Nephron progenitor cell (in vitro differentiated cells): ENCODE measurements at regions not wholly inside any gene's neighbourhood (a gene's known extent, or its start where the extent isn't known, plus 50 kb on each side); places are given as distances from the start of the nearest gene placed in this dataset.
"Not testable (repeated sequence)": the region's sequence is repeated elsewhere in the genome, so short reads cannot be mapped to it uniquely, and the experiment has no call there.

Experiments
- DNase-seq: peaks from one replicate; pipeline ENCODE4 v3.0.0; 2021
- H3K27ac Mint-ChIP-seq: 2 replicates; pipeline ENCODE4 v1.8.0; 2021; ENCODE audit warnings: mild to moderate bottlenecking, moderate library complexity, mixed read lengths
- H3K27me3 Mint-ChIP-seq: 2 replicates; pipeline ENCODE4 v1.8.0; 2021; ENCODE audit warnings: mild to moderate bottlenecking, low read depth, mixed read lengths; ENCODE audit not compliant: poor library complexity
- H3K36me3 Mint-ChIP-seq: 2 replicates; pipeline ENCODE4 v1.8.0; 2021; ENCODE audit warnings: low read depth, mixed read lengths
- H3K4me1 Mint-ChIP-seq: 2 replicates; pipeline ENCODE4 v1.8.0; 2021; ENCODE audit warnings: mixed read lengths
- H3K4me3 Mint-ChIP-seq: 2 replicates; pipeline ENCODE4 v1.8.0; 2021; ENCODE audit warnings: mild to moderate bottlenecking, moderate library complexity, mixed read lengths
- H3K9me3 Mint-ChIP-seq: 2 replicates; pipeline ENCODE4 v1.8.0; 2021; ENCODE audit warnings: mild to moderate bottlenecking, moderate library complexity, mixed read lengths
- CTCF ChIP-seq: fragments of 200-600 bp; sonication (generic); IDR thresholded peaks from 2 replicates; pipeline ENCODE4 v1.5.0; 2021; ENCODE audit warnings: antibody characterized with exemption

- no peak for TF ChIP-seq CTCF
- peaks cover 100% of the 10 kb centered on the region for H3K9me3 Mint-ChIP-seq
- no peaks in the 10 kb centered on the region for H3K4me1 Mint-ChIP-seq
- H3K4me3 Mint-ChIP-seq: no peak overlapping the region
- DNase-seq: no peak
- peaks cover 2% of the 10 kb centered on the region for H3K36me3 Mint-ChIP-seq
- H3K27ac Mint-ChIP-seq: no peak overlapping the region
- H3K27me3 Mint-ChIP-seq: no peaks in the 10 kb centered on the region
Observed at GRCh38 chr7:57225666-57226065, 93.4 kb upstream of the ZNF479 start.

- not testable (repeated sequence) for H3K4me1 Mint-ChIP-seq, H3K4me3 Mint-ChIP-seq, DNase-seq, H3K27me3 Mint-ChIP-seq, H3K27ac Mint-ChIP-seq
- H3K9me3 Mint-ChIP-seq: peaks cover 93% of the 10 kb centered on the region
- peaks cover 13% of the 10 kb centered on the region for H3K36me3 Mint-ChIP-seq
Observed at GRCh38 chr7:57241236-57241635, 109.0 kb upstream of the ZNF479 start.

GRCh38 chr7:57243551-57243950 lies 111.3 kb upstream of the ZNF479 start:
- H3K9me3 Mint-ChIP-seq: peaks cover 93% of the 10 kb centered on the region
- not testable (repeated sequence) for H3K27me3 Mint-ChIP-seq, H3K4me1 Mint-ChIP-seq, H3K4me3 Mint-ChIP-seq, H3K27ac Mint-ChIP-seq, DNase-seq
- H3K36me3 Mint-ChIP-seq: peaks cover 11% of the 10 kb centered on the region

- not testable (repeated sequence) for H3K27me3 Mint-ChIP-seq, H3K27ac Mint-ChIP-seq, H3K4me3 Mint-ChIP-seq, H3K4me1 Mint-ChIP-seq, H3K36me3 Mint-ChIP-seq, DNase-seq
- H3K9me3 Mint-ChIP-seq: peaks cover 93% of the 10 kb centered on the region
Observed at GRCh38 chr7:57244345-57244980, 112.2 kb upstream of the ZNF479 start.

- H3K9me3 Mint-ChIP-seq: peaks cover 94% of the 10 kb centered on the region
- TF ChIP-seq CTCF: no peak
- H3K4me3 Mint-ChIP-seq: no peak overlapping the region
- H3K27me3 Mint-ChIP-seq: no peaks in the 10 kb centered on the region
- H3K36me3 Mint-ChIP-seq: peaks cover 7% of the 10 kb centered on the region
- no peak for DNase-seq
- no peaks in the 10 kb centered on the region for H3K4me1 Mint-ChIP-seq
- H3K27ac Mint-ChIP-seq: no peak overlapping the region
Observed at GRCh38 chr7:57245206-57245605, 113.0 kb upstream of the ZNF479 start.

GRCh38 chr7:57250801-57251200 lies 118.6 kb upstream of the ZNF479 start:
- Mint-ChIP-seq H3K27ac (no peak overlapping the region), H3K27me3 (no peaks in the 10 kb centered on the region), H3K4me1 (no peaks in the 10 kb centered on the region), H3K36me3 (no peaks in the 10 kb centered on the region), H3K9me3 (peaks cover 89% of the 10 kb centered on the region), H3K4me3 (no peak overlapping the region)
- TF ChIP-seq CTCF: no peak
- DNase-seq: no peak

GRCh38 chr7:57256637-57257375 lies 124.6 kb upstream of the ZNF479 start:
- Mint-ChIP-seq H3K4me1 (no peaks in the 10 kb centered on the region), H3K27me3 (no peaks in the 10 kb centered on the region), H3K27ac (no peak overlapping the region)

More at GRCh38 chr7:57256637-57257375, 124.6 kb upstream of the ZNF479 start:
- Mint-ChIP-seq H3K36me3 (no peaks in the 10 kb centered on the region), H3K4me3 (no peak overlapping the region), H3K9me3 (peaks cover 84% of the 10 kb centered on the region)
- DNase-seq: no peak
- TF ChIP-seq CTCF: no peak
